ENCODE measurements at regions not wholly inside any gene's neighbourhood (a gene's known extent, or its start where the extent isn't known, plus 50 kb on each side); places are given as distances from the start of the nearest gene placed in this dataset.
A peak's percentile ranks its signal among the peaks of the same experiment; 100 is the strongest.

DNA sequence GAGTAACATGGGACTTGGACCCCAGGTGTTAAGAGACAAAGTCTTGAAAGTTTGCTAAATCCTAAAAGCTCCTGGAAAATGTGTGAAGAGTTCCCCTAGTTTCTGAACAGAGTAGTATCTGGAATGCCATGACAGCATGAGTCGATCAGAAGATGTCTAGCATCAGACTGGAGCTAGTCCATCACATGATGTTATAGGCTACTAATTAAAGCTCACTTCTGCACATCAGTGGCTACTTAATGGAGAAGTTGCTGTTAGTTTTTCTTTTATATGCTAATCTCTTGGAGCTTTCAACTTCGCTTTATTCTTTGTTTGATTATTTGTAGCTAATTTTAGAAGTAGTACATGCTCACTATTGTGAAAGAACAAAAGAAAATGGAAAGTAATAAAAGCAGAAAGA is 471.3 kb upstream of the KLF4 start:
- DNase-seq = no peak
- TF ChIP-seq POLR2AphosphoS5 (IDR thresholded peaks at IDR 0.05) (no peak), POLR2A (IDR thresholded peaks at IDR 0.05) (no peak)
- TF ChIP-seq, protein P1, sequence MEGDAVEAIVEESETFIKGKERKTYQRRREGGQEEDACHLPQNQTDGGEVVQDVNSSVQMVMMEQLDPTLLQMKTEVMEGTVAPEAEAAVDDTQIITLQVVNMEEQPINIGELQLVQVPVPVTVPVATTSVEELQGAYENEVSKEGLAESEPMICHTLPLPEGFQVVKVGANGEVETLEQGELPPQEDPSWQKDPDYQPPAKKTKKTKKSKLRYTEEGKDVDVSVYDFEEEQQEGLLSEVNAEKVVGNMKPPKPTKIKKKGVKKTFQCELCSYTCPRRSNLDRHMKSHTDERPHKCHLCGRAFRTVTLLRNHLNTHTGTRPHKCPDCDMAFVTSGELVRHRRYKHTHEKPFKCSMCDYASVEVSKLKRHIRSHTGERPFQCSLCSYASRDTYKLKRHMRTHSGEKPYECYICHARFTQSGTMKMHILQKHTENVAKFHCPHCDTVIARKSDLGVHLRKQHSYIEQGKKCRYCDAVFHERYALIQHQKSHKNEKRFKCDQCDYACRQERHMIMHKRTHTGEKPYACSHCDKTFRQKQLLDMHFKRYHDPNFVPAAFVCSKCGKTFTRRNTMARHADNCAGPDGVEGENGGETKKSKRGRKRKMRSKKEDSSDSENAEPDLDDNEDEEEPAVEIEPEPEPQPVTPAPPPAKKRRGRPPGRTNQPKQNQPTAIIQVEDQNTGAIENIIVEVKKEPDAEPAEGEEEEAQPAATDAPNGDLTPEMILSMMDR (IDR thresholded peaks at IDR 0.05) = no peak
- Histone ChIP-seq H3K9me3 (no peaks in the 10 kb centered on the region), H3K27me3 (no peaks in the 10 kb centered on the region), H3K4me1 (no peaks in the 10 kb centered on the region), H3K36me3 (no peaks in the 10 kb centered on the region), H3K4me3 (no peak overlapping the region), H3K27ac (no peak overlapping the region)
- in situ Hi-C loops (cut with MboI; ENCODE audit: low pct_ligation_motif_present in 1 of 4, low pct_unique_long_range_greater_than_20kb in 1 of 4, low sequenced_read_pairs in 3 of 4) (no loop called here), intact Hi-C loops (cut with DNase I; ENCODE audit: low total_unique reads) (no loop called here)
- 68 to 69% methylated on average over 2 of the region's 2 CpGs for WGBS, 2 donors (ENCODE audit: low coverage in 1 of 2)

DNA sequence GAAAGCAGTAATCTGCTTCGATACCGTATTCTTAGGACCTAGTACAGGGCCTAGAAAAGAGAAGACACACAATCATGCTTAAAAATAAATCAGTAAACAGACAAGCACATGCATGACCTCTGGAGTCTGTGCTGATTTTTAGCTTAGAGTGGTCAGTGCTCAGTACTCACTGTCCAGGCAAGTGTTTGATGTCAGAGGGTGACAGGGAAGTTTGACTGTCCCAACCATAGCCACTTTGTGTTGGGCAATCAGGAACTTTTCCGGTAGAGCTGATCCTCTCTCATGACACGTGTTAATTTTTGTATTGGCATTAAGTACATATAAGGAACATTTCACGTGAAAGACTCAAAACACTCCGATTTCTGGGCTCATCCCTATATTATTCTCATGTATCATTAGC is 464.7 kb upstream of the KLF4 start:
- WGBS, 2 donors (ENCODE audit: low coverage in 1 of 2) = 86 to 87% methylated on average over 6 of the region's 6 CpGs
- DNase-seq = no peak
- no peak for TF ChIP-seq POLR2AphosphoS5 (IDR thresholded peaks at IDR 0.05)
- TF ChIP-seq, protein P1 (IDR thresholded peaks at IDR 0.05) = no peak
- peak; percentile 41 for TF ChIP-seq EP300 (IDR thresholded peaks at IDR 0.05; ENCODE audit: low read depth)
- TF ChIP-seq POLR2A (IDR thresholded peaks at IDR 0.05) = no peak
- Histone ChIP-seq H3K4me1 (no peaks in the 10 kb centered on the region), H3K9me3 (no peaks in the 10 kb centered on the region), H3K4me3 (no peak overlapping the region), H3K36me3 (no peaks in the 10 kb centered on the region), H3K27me3 (no peaks in the 10 kb centered on the region), H3K27ac (no peak overlapping the region)
- intact Hi-C loops (cut with DNase I; ENCODE audit: low total_unique reads) (no loop called here), in situ Hi-C loops (cut with MboI; ENCODE audit: low pct_ligation_motif_present in 1 of 4, low pct_unique_long_range_greater_than_20kb in 1 of 4, low sequenced_read_pairs in 3 of 4) (no loop called here)

DNA sequence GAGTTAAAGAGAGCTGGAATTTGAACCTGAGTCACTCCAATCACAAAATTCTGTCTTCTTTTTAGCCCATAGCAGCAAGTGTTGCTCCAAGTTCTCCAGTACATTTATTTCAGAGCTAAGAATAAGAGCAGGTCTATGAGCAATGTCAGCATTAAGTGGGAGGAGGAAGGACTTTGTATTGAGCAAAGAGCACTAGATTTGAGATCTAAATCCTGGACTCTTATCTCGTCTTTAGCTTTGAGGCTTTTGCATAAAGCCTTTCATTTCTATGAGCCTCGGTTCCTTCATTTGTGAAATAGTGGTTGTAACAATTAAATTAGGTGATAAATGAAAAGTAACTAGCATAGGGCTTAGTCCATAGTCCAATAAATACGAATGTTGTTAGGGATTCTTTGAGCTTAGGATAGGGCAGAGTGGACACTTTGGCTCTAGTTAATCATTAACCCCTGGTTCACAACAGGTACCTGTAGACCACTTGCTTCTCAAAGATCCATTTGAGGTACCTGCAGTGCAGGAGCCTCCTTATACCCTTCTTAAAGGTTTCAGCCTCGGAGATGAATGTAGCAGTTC is 464.1 kb upstream of the KLF4 start:
- Histone ChIP-seq H3K4me1 (no peaks in the 10 kb centered on the region), H3K27ac (no peak overlapping the region), H3K27me3 (no peaks in the 10 kb centered on the region), H3K4me3 (no peak overlapping the region), H3K9me3 (no peaks in the 10 kb centered on the region), H3K36me3 (no peaks in the 10 kb centered on the region)
- intact Hi-C loops (cut with DNase I; ENCODE audit: low total_unique reads) (no loop called here), in situ Hi-C loops (cut with MboI; ENCODE audit: low pct_ligation_motif_present in 1 of 4, low pct_unique_long_range_greater_than_20kb in 1 of 4, low sequenced_read_pairs in 3 of 4) (no loop called here)
- WGBS, 2 donors (ENCODE audit: low coverage in 1 of 2) = 54 to 68% methylated on average over 4 of the region's 4 CpGs
- no peak for TF ChIP-seq POLR2A (IDR thresholded peaks at IDR 0.05)
- no peak for TF ChIP-seq EP300 (IDR thresholded peaks at IDR 0.05; ENCODE audit: low read depth)
- TF ChIP-seq, protein P1 (IDR thresholded peaks at IDR 0.05) = no peak
- TF ChIP-seq POLR2AphosphoS5 (IDR thresholded peaks at IDR 0.05) = no peak
- DNase-seq = no peak

DNA sequence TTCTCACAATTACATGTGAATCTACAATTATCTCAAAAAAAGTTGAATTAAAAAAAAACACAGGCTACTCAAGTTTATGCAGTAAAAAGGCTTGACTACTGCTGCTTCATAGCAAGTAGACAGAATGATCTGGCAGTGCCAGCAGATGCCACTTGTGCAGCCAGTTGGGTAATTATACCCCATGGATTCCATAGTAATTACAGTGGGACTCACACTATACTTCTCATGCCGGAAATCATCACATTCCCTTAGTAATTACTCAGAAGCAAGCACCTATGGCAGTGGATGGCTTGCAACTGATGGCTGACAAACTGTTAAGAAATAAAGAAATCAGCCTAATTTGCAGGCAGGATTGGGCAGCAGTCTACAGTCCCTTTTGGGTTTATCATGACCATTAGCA is 463.2 kb upstream of the KLF4 start:
- no peaks in the 10 kb centered on the region for H3K4me1 ChIP-seq
- H3K4me3 ChIP-seq = no peak overlapping the region
- DNase-seq = no peak
- H3K36me3 ChIP-seq = no peaks in the 10 kb centered on the region
- in situ Hi-C loops (cut with MboI; ENCODE audit: low pct_ligation_motif_present in 1 of 4, low pct_unique_long_range_greater_than_20kb in 1 of 4, low sequenced_read_pairs in 3 of 4) (no loop called here), intact Hi-C loops (cut with DNase I; ENCODE audit: low total_unique reads) (no loop called here)
- 82 to 100% methylated on average over 1 of the region's 1 CpG for WGBS, 2 donors (ENCODE audit: low coverage in 1 of 2)
- H3K9me3 ChIP-seq = no peaks in the 10 kb centered on the region
- H3K27me3 ChIP-seq = no peaks in the 10 kb centered on the region
- TF ChIP-seq POLR2AphosphoS5 (IDR thresholded peaks at IDR 0.05) (no peak), POLR2A (IDR thresholded peaks at IDR 0.05) (no peak), EP300 (IDR thresholded peaks at IDR 0.05; ENCODE audit: low read depth) (no peak)
- no peak overlapping the region for H3K27ac ChIP-seq

DNA sequence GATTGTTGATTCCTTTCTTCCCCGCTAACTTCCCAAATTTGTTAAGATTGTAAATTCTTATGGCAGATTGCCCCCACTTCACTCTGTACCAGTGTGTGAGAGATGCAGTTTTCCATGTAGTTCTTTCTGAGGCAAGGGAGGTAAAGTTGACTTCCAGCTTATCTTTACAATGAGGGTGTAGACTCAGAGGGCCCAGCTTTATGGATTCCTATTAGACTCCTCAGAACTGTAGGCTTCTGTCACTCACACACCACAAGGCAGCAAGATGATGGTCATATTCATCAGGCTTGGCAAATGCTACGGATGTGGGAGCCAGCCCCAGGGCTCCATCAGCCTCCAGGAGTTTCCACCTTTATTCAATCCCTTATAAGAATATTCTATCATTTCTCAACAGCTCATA is 461.9 kb upstream of the KLF4 start:
- H3K4me3 ChIP-seq = no peak overlapping the region
- no peak for DNase-seq
- H3K36me3 ChIP-seq = no peaks in the 10 kb centered on the region
- H3K4me1 ChIP-seq = no peaks in the 10 kb centered on the region
- H3K27me3 ChIP-seq = no peaks in the 10 kb centered on the region
- intact Hi-C loops (cut with DNase I; ENCODE audit: low total_unique reads) (no loop called here), in situ Hi-C loops (cut with MboI; ENCODE audit: low pct_ligation_motif_present in 1 of 4, low pct_unique_long_range_greater_than_20kb in 1 of 4, low sequenced_read_pairs in 3 of 4) (no loop called here)
- WGBS, 2 donors (ENCODE audit: low coverage in 1 of 2) = 72 to 77% methylated on average over 2 of the region's 2 CpGs
- H3K27ac ChIP-seq = no peak overlapping the region
- TF ChIP-seq EP300 (IDR thresholded peaks at IDR 0.05; ENCODE audit: low read depth) (no peak), POLR2A (IDR thresholded peaks at IDR 0.05) (no peak), POLR2AphosphoS5 (IDR thresholded peaks at IDR 0.05) (no peak)
- TF ChIP-seq, protein P1 (IDR thresholded peaks at IDR 0.05) = no peak
- H3K9me3 ChIP-seq = no peaks in the 10 kb centered on the region

Measured in transverse colon (tissue), 4 donors.